Right ventricle myocardium inferior (tissue), 1 donor: ENCODE measurements at regions not wholly inside any gene's neighbourhood (a gene's known extent, or its start where the extent isn't known, plus 50 kb on each side); places are given as distances from the start of the nearest gene placed in this dataset.

Experiments used
- ATAC-seq: fragments of 200-7000 bp; cut with Tn5 transposase; one replicate; pipeline ENCODE4 v1.9.1; 2020; ENCODE audit warnings: mild to moderate bottlenecking, moderate library complexity
- DNase-seq: peaks from one replicate; pipeline ENCODE4 v3.0.0; 2021; ENCODE audit errors: missing footprints
- intact Hi-C: fragments of 100-400 bp; cut with DNase I; formaldehyde crosslinking; loops from one replicate; pipeline ENCODE4 v1.11.0; 2022
- donor health status: DM: no; HTN: yes; CAD: no; lungs with severe emphysema.

DNA sequence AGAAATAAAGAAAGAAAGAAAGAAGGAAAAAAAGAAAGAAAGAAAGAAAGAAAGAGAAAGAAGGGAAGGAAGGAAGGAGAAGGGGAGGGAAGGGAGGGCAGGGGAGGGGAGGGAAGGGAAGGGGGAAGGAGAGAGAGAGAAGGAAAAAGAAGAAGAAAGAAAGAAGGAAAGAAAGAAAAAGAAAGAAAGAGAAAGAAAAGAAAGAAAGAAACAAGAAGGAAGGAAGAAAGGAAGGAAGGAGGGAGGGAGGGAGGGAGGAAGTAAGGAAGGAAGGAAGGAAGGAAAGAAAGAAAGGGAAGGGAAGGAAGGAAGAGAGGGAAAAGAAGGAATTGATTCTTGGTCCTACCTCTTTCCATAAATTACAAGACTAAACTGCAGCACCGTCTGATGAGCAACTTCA lies 186.1 kb downstream of the URB2 start:
- no peak for ATAC-seq
- DNase-seq: no peak
- intact Hi-C loops: no loop called here

DNA sequence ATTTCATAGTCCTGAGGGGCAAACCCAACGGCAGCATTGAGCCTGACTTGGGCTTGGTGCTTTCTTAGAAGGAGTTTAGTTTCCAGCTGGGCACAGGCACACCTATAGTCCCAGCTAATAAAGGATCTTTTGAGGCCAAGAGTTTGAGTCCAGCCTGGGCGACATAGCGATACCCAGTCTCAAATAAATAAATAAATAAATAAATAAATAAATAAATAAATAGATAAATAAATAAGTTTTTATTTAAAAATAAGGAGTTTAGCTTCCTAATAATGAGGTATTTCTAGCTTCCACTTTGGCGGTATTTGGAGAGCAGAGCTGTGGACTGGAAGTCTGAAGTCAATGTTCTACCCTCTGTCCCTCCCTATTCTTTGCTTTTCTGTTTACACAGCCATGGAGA lies 186.6 kb downstream of the URB2 start:
- ATAC-seq: no peak

DNA sequence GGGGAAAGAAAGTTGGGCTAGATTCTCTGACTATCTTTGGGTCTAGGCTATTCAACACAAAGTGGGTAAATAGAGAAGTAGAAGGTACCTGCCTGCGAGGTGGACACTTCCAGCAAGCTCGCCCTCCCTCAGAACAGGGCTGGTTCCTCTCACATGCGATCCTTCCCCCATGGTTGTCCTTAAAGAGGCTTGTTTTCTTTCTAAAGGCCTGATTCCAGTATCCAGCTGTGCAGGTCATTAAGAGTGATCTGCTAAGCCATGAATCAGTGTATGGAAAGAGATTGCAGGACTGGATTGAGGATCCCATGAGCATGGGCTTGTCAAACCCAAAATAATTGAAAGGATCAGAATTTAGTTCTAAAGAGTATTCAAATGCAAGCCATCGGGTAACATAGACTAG lies 189.0 kb downstream of the URB2 start:
- DNase-seq: no peak
- intact Hi-C loops: no loop called here
- no peak for ATAC-seq

More for the DNA sequence above, 186.6 kb downstream of the URB2 start:
- no peak for DNase-seq
- intact Hi-C loops: no loop called here

DNA sequence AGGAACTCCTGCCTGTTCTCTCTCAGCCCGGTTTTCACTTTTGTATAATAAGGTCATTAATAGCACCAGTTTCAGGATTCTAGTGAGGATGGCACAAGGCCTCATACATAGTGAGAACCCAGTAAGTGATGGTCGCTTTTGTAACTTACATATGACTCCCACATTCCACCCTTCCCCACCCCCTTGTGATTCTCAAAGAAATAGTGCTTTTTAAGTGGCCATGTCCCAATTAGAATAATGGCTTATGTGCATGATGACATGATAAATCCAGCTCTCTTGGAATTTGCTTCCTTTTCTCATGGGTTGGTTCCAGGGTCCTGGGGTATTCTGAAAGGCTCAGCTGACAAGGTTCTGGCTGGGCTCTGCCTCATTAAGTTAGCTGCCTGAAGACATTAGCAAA lies 189.9 kb downstream of the URB2 start:
- DNase-seq (no peak), ATAC-seq (no peak)
- intact Hi-C loops: no loop called here

DNA sequence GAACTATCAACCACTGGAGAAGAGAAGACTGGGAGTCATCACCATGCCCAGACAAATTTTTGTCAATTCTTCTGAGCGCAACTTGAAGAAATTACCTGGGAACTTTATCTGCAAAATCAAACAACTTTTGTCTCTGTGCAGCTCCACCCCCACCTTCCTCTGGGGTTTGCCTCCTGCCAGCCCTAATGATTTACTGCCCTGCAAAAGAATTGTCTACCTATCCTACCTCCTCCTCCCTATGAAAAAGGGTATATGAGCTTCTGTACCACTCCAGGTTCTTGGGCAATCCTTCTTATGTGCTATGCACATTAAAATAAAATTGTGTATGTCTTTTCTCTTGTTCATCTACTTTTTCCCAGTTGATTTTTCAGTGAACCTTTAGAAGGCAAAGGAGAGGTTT lies 191.9 kb downstream of the URB2 start:
- ATAC-seq (no peak), DNase-seq (no peak)
- intact Hi-C loops: no loop called here

DNA sequence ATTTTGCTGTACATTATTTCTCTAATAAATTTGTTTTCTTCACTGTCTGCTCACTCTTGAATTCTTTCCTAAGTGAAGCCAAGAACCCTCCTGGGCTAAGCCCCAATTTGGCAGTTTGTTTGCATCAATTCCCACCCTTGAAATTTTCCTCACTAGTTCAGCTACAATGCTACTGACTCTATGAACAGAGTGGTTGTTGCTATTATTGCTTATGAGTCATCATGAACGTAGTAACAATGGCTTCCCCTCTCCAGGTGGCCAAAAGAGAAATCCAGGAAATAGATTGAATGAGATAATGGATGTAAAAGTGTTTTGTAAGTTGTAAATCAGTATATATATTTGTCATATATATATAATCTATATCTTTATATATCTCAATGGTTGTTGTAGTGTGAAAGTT lies 193.0 kb downstream of the URB2 start:
- intact Hi-C loops: no loop called here
- DNase-seq (no peak), ATAC-seq (no peak)

DNA sequence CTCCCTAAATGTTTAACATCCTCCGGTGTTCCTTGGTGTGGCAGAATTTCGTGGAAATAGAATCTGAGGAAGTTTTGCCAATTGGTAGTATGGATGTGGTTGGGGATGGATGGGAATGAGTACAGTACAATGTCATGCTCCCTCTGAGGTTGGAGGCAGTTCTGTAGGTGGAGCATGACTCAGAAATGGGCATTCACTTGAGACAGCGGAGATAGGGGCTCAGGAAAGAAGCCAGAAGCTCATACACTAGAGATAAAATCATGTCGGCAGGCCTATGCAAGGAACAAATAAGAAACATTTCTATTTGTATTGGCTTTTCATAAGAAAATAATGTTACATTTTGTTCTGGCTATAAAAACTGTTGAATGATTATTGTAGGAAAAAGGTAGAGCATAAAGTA lies 196.0 kb downstream of the URB2 start:
- DNase-seq (no peak), ATAC-seq (no peak)
- intact Hi-C loops: no loop called here

DNA sequence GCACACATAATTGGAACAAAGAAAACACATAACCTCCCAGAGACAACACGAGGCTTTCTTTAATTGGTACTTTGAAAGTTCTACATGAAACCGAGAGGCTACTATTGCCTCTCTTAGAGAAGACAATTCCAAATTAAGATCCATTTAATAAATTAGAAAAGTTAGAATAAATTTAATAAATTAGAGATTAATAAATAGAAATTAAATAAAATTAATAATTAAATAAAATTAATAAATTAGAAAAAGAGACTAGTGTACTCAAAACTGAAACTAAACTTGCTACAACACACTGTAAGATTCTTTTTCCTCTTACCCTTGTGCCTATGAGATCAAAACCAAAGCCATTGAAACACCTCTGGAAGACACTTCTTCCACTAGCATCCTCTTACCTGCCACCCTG lies 199.0 kb downstream of the URB2 start:
- DNase-seq (no peak), ATAC-seq (no peak)
- intact Hi-C loops: loop anchor here (5.0 kb wide), 1 partner anchor 57 kb away; no protein-coding TSS in a partner anchor

DNA sequence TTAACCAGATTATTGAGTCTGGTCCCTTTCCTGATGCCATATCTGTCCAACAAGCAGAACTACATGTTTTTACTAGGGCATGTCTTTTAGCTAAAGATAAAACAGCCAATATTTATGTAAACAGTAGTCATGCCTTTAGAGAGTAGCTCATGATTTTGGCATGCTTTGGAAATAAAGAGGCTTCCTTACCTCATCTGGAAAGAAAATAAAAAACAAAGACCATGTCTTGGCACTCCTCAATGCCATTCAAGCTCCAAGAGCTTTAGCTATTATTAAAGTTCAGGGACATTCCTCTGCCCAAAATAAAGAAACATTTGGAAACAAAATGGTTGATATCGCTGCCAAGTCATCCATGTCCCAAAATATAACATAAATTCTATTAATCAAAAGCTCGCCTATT lies 202.4 kb downstream of the URB2 start:
- no peak for ATAC-seq
- intact Hi-C loops: loop anchor here (5.0 kb wide), 1 partner anchor 54 kb away; no protein-coding TSS in a partner anchor
- DNase-seq: no peak

DNA sequence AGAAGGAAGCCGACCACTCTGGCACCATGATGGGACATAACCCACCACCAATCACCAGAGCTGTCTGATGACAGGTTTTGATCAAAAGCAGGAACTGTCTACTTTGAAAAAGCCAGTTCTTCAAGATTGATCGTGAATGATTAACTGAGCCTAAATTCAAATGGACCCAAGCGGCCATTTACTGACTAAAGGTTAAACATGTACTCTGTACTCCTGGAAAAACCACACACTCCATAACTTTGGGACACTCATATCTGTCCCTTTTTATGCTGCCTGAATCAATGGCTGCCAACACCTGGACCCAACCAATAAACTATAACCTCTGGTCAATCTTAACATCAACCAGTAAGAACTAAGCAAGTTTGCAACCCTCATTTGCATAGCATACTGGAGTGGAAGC lies 206.6 kb downstream of the URB2 start:
- DNase-seq (no peak), ATAC-seq (no peak)
- intact Hi-C loops: no loop called here

DNA sequence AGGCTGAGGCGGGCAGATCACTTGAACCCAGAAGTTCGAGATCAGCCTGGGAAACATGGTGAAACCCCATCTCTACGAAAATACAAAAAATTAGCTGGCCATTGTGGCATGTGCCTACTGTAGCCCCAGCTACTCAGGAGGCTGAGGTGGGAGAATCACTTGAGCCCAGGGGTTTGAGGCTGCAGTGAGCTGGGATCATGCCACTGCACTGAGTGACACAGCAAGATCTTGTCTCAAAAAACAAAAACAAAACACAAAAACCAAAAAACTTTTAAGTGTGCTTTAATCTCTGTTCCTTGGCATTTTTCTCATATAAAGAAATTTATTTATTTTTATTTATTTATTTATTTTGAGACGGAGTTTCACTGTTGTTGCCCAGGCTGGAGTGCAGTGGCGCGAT lies 208.2 kb downstream of the URB2 start:
- ATAC-seq (no peak), DNase-seq (no peak)
- intact Hi-C loops: no loop called here

DNA sequence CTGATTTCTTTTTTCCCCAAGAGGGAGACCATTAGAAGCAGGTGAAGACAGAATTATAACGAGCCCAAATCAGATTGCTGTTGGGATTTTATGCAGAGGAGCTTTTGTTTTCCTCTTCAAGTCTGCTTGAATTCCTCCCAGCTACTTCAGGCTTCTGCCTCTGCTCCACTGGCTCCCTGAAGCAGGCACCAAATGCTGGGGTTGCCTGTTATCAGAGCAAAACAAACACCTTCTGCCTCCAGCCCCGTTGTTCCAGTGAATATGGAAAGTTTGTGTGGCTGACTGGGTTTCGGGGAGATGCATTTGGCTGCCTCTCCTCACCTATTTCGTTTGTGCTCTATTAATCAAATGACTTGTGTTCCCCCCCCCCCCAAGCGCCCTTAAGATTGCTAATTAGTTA lies 209.2 kb downstream of the URB2 start:
- no peak for ATAC-seq
- intact Hi-C loops: no loop called here
- DNase-seq: no peak

DNA sequence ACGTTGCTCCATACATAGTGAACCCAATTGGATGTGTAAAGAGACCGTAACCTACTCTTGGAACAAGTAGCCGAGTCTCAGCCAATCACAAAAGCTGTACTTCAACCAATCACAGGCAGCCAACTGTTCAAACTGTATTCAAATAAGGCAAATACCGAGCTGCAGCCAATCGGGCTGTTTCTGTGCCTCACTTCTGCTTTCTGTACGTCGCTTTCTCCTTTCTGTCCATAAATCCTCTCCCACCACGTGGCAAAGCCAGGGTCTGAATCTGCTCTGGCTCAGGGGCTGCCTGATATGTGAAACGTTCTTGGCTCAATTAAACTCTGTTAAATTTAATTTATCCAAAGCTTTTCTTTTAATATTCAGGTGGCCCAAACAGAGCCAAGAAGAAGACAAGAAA lies 210.3 kb downstream of the URB2 start:
- intact Hi-C loops: no loop called here
- no peak for DNase-seq
- ATAC-seq: no peak

DNA sequence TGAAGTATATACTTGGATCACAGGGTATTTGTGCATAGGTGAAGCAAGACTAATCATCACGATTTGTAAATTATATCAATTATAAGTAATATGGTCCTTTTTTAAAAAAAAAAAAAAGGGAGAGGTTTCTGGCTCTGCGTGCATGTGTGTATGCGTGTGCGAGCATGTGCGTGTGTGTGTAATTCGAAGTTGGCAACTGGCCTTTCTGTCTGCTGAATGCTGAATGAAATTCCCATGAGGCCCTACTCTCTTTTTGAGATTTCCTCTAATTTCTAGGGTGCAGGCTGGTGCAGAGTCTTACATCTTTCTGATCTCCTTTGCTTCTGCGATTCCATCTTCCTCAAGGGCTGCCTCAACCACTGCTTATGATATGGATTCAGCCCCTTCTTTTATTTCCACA lies 212.2 kb downstream of the URB2 start:
- ATAC-seq: no peak
- no peak for DNase-seq
- intact Hi-C loops: no loop called here

DNA sequence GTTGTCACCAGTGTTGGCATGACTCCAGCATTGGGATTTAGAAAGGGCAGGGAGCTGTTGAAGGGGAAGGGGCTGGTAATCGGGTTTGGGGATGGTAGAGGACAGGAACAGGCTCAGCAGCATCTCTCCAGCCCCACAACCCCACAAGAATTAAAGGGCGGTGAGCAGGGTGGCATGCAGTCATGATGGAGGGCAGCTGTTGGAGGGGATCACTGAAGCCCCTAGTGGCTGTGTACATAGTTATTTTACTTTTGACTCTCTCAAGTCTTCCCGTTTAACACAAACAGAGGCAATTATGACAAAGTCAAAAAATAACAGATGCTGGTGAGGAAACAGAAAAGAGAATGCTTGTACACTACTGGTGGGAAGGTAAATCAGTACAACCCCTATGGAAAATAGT lies 213.8 kb downstream of the URB2 start:
- intact Hi-C loops: loop anchor here (10.0 kb wide), 1 partner anchor 475 kb away; no protein-coding TSS in a partner anchor
- ATAC-seq: no peak
- DNase-seq: no peak

DNA sequence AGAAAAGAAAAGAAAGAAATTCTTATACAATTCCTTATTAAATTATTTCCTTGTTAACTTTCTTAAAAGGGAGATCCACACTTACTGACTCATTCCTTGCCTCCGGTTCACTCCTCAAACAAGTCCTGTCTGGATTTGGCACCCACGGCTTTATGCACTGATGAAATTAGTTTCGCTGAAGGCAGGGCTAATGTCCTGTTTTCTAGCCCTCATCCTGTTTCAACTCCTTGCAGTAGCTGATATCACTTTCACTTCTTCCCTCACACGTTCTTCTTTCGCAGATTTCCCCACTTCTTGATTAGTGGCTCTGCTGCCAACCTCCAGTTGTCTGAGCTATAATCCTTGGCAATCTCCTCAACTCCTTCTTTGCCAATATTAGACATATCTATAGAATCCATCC lies 215.2 kb downstream of the URB2 start:
- ATAC-seq (no peak), DNase-seq (no peak)
- intact Hi-C loops: loop anchor here (10.0 kb wide), 1 partner anchor 474 kb away; no protein-coding TSS in a partner anchor

DNA sequence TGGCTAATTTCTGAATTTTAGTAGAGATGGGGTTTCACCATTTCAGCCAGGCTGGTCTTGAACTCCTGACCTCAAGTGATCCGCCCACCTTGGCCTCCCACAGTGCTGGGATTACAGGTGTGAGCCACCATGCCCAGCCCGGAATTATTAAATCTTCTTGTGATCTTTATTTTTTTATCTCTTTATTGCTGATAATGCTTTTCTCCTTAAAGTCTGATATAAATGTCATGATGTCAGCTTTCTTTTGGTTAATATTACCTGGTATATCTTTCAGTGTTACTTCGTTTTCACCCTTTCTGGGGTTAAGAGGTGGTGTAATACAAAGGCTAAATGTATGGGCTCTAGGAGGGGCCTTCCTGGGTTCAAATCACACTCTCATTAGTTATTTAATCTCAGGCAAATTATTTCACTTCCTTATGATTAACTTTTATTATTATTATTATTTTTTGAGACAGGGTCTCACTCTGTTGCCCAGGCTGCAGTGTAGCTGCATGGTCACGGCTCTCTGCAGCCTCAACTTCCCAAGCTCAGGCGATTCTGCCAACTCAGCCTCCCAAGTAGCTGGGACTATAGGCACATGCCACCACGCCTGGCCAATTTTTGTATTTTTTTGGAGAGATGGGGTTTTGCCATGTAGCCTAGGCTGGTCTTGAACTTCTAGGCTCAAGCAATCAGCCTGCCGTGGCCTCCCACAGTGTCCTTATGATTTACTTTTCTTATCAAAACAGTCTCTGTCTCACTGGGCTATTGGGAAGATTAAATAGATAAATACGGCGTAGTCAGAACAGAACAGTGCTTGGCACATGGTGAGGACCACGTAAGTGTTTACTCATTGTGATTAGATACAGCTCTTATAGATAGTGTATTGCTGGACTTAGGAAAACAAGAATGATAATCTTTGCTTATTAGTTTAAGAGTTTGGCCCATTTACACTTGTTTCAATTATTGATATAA lies 216.5 kb downstream of the URB2 start:
- intact Hi-C loops: loop anchor here (10.0 kb wide), 1 partner anchor 472 kb away; no protein-coding TSS in a partner anchor
- no peak for DNase-seq
- no peak for ATAC-seq

DNA sequence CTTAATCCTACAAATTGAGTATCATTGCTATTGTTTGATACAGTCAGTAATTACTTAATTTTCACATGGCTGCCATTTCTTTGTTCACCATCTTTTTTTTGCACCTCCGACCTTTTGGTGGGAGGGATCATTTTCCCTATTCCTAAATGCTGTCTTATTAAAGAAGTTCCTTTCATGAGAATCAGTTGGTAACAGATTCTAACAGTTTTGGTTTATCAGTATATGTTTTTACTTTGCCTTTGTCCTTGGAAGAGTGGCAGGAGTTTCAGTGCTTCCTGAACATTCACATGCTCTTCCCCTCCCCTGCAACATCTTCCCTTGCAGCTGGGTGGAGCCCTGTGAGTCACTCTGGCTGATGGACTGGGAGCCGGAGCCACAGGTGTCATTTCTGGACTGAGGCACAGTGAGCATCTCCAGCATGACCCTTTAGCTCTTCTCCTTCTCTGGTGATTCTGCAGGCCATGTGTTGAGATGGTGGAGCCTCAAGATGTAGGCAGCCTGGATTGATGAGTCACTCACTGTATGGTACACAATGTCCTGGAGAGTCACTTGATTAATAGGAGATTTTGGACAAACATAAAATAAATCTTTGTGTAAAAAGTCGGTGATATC lies 217.7 kb downstream of the URB2 start:
- intact Hi-C loops: loop anchor here (1.0 to 10.0 kb wide), 3 partner anchors 44 to 471 kb away; no protein-coding TSS in a partner anchor
- ATAC-seq (peak; percentile 80), DNase-seq (no peak)

DNA sequence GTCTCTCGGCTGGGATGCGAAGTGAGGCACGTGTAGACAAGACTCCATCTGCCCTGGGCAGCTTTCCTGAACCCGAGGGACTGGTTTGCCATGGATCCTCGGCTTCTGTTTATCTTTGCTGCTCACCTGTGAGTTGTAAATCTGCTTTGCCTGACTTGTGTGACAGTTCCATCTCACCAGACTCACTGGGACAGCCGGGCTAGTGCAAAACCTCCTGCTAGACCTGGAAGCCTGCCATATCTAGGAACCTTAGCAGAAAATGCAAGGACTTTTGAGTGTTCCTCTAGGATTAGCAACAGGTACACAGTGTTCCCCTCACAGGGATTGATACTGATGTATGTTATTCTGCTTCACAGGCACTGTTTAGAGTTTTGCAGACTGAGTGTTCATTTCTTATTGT lies 218.6 kb downstream of the URB2 start:
- intact Hi-C loops: loop anchor here (1.0 to 10.0 kb wide), 3 partner anchors 43 to 470 kb away; no protein-coding TSS in a partner anchor
- DNase-seq: no peak

More for the DNA sequence above, 218.6 kb downstream of the URB2 start:
- ATAC-seq: peak; percentile 74
